SU-DHL-6 (cell line): ENCODE measurements at regions not wholly inside any gene's neighbourhood (a gene's known extent, or its start where the extent isn't known, plus 50 kb on each side); places are given as distances from the start of the nearest gene placed in this dataset.

Experiments used
- H2AFZ ChIP-seq: fragments of 200-600 bp; sonication (generic); 2 replicates; pipeline ENCODE4 v1.6.1; 2014; ENCODE audit warnings: low read depth, mild to moderate bottlenecking, moderate library complexity, mixed read lengths, antibody characterized with exemption, low read length; ENCODE audit not compliant: severe bottlenecking
- H3F3A ChIP-seq: fragments of 200-600 bp; shearing (Covaris generic); 2 replicates; pipeline ENCODE4 v1.6.0; 2016; ENCODE audit warnings: antibody characterized with exemption, mild to moderate bottlenecking; ENCODE audit not compliant: insufficient read depth
- H3K27ac ChIP-seq: fragments of 200-600 bp; sonication (generic); 2 replicates; pipeline ENCODE4 v1.5.1; 2016; ENCODE audit warnings: low read depth, mild to moderate bottlenecking, low read length, moderate library complexity, mixed read lengths
- H3K27me3 ChIP-seq: fragments of 200-600 bp; sonication (generic), shearing (Covaris generic); 2 replicates; pipeline ENCODE4 v1.6.0; 2014; ENCODE audit warnings: mild to moderate bottlenecking, low read length
- H3K36me3 ChIP-seq: fragments of 200-600 bp; sonication (generic); 2 replicates; pipeline ENCODE4 v1.6.1; 2014; ENCODE audit warnings: mild to moderate bottlenecking, low read length, mixed read lengths
- H3K4me2 ChIP-seq: fragments of 300-600, 200-600 bp; shearing (Covaris generic), sonication (generic); 2 replicates; pipeline ENCODE4 v1.6.0; 2014; ENCODE audit warnings: low read length, low read depth, mild to moderate bottlenecking; ENCODE audit not compliant: poor library complexity, severe bottlenecking
- H3K4me3 ChIP-seq: fragments of 200-600 bp; sonication (generic); 2 replicates; pipeline ENCODE4 v1.5.1; 2014; ENCODE audit warnings: antibody characterized with exemption, low read length, mild to moderate bottlenecking, mixed read lengths; ENCODE audit not compliant: insufficient read depth, poor library complexity, severe bottlenecking
- H3K79me2 ChIP-seq: fragments of 200-600 bp; sonication (generic); 2 replicates; pipeline ENCODE4 v1.6.1; 2014; ENCODE audit warnings: mild to moderate bottlenecking, low read length, moderate library complexity; ENCODE audit not compliant: insufficient read depth
- H3K9ac ChIP-seq: fragments of 200-600 bp; sonication (generic); 2 replicates; pipeline ENCODE4 v1.7.0; 2014; ENCODE audit warnings: mild to moderate bottlenecking, low read length
- H3K9me2 ChIP-seq: fragments of 200-600 bp; sonication (generic); replicated peaks from 2 replicates; pipeline ENCODE4 v1.6.1; 2014; ENCODE audit warnings: low read length; ENCODE audit not compliant: insufficient read depth
- H3K9me3 ChIP-seq: fragments of 200-600 bp; sonication (generic); 2 replicates; pipeline ENCODE4 v1.6.1; 2014; ENCODE audit warnings: low read length, mixed read lengths; ENCODE audit not compliant: insufficient read depth
- H4K20me1 ChIP-seq: fragments of 200-600 bp; sonication (generic); 2 replicates; pipeline ENCODE4 v1.6.1; 2014; ENCODE audit warnings: low read depth, mild to moderate bottlenecking, antibody characterized with exemption, low read length, moderate library complexity, mixed read lengths
- CTCF ChIP-seq: fragments of 200-600 bp; sonication (generic); IDR thresholded peaks from one replicate; pipeline ENCODE4 v1.5.1; 2017; ENCODE audit warnings: antibody characterized with exemption, mild to moderate bottlenecking, low read length, moderate library complexity; ENCODE audit not compliant: insufficient read depth, poor library complexity, severe bottlenecking
- EZH2phosphoT487 ChIP-seq: fragments of 200-600 bp; sonication (generic), shearing (Covaris generic); conservative IDR thresholded peaks from 2 replicates; pipeline ENCODE4 v1.6.1; 2018; ENCODE audit warnings: mild to moderate bottlenecking, antibody characterized with exemption, low read length, moderate library complexity, mixed read lengths

DNA sequence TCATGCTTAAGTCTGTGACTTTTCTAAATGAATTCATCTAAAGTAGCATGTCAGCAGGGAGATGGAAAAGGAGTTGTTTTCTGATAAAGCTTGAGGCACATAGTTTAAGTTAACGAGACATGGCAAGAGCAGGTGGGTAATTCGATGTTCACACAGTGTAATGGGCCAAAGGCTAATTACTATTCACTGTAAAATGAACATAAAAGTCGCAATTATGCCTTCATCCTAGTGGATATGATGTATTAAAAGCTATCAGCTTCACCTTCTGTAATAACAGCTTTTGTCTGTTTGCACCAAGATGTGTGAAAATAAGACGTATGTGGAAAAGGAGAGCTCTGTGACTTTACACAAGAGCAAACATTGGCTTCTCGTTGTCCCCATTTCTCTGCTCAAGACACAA is 94.2 kb upstream of the CDH20 start:
- no peak overlapping the region for H3K27ac ChIP-seq
- no peaks in the 10 kb centered on the region for H3F3A ChIP-seq
- TF ChIP-seq EZH2phosphoT487 (no peak), CTCF (no peak)

DNA sequence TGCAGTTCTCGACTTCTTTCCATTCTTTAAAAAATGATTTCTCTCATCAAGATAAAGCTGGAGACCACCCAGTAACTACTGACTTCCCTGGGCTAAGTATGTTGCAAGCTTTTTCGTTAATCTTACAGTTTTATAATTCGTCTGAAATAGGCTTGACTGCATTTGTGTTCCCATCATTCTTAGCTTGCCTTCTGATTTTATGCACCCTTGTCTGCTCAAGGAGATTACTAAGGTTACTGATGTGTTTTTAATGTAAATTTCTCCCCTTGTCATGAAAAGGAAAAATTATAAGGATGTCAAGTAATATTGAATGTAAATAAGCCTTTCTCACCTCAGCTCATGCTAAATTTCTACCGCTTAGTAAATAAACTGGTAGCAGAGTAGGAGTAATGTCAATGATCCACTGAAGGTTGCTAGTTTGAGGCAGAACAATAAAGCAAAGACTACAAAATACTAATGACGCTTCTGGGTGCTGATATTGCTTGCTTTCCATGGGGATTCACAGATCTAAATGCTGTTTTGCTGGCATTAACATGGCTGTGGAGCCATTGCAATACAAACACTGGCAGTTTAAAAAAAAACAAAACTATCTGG is 91.9 kb upstream of the CDH20 start:
- Histone ChIP-seq H3K4me2 (no peak overlapping the region), H3K79me2 (no peaks in the 10 kb centered on the region), H4K20me1 (no peaks in the 10 kb centered on the region), H3K9me2 (no peaks in the 10 kb centered on the region), H3K9ac (no peak overlapping the region), H3K27ac (no peak overlapping the region), H3K36me3 (no peaks in the 10 kb centered on the region), H2AFZ (no peak overlapping the region), H3K4me3 (no peak overlapping the region), H3K27me3 (no peaks in the 10 kb centered on the region), H3F3A (no peaks in the 10 kb centered on the region), H3K9me3 (no peaks in the 10 kb centered on the region)
- TF ChIP-seq EZH2phosphoT487 (no peak), CTCF (no peak)

More for the DNA sequence above, 94.2 kb upstream of the CDH20 start:
- Histone ChIP-seq H4K20me1 (no peaks in the 10 kb centered on the region), H3K9ac (no peak overlapping the region), H3K27me3 (no peaks in the 10 kb centered on the region), H3K9me3 (no peaks in the 10 kb centered on the region), H3K9me2 (no peaks in the 10 kb centered on the region), H3K4me3 (no peak overlapping the region), H2AFZ (no peak overlapping the region), H3K4me2 (no peak overlapping the region), H3K36me3 (no peaks in the 10 kb centered on the region), H3K79me2 (no peaks in the 10 kb centered on the region)

DNA sequence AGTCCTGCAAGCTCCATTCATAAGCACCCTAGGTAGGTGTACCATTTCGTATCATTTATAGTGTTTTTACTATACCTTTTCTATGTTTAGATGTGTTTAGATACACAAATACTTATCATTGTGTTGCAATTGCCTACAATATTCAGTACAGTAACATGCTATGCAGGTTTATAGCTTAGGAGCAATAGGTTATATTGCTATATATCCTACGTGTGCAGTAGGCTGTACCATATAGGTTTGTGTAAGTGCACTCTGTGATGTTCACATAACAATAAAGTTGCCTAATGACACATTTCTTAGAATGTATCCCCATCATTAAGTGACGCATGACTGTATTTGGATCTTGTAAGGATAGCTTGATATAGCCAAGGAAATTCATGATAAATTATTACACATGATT is 88.6 kb upstream of the CDH20 start:
- no peak overlapping the region for H3K4me3 ChIP-seq
- H3K27me3 ChIP-seq: no peaks in the 10 kb centered on the region
- no peaks in the 10 kb centered on the region for H3K79me2 ChIP-seq
- no peaks in the 10 kb centered on the region for H4K20me1 ChIP-seq
- H3K9me2 ChIP-seq: no peaks in the 10 kb centered on the region
- no peak for TF ChIP-seq EZH2phosphoT487
- no peak for TF ChIP-seq CTCF
- H3F3A ChIP-seq: no peaks in the 10 kb centered on the region
- no peak overlapping the region for H3K4me2 ChIP-seq
- H3K9me3 ChIP-seq: no peaks in the 10 kb centered on the region
- H3K27ac ChIP-seq: no peak overlapping the region
- H3K36me3 ChIP-seq: no peaks in the 10 kb centered on the region
- H3K9ac ChIP-seq: no peak overlapping the region
- H2AFZ ChIP-seq: no peak overlapping the region
